HG03558 (cell line): ENCODE measurements at regions not wholly inside any gene's neighbourhood (a gene's known extent, or its start where the extent isn't known, plus 50 kb on each side); places are given as distances from the start of the nearest gene placed in this dataset.

Experiments
- ATAC-seq: cut with Tn5 transposase; IDR thresholded peaks from one replicate; pipeline ENCODE4 v1.9.1; 2021; ENCODE audit warnings: moderate number of reproducible peaks; ENCODE audit not compliant: unreplicated experiment; ENCODE audit errors: extremely low read depth

GRCh38 chr11:88448131-88448670 lies 110.7 kb upstream of the CTSC start:
- ATAC-seq: no peak

- no peak for ATAC-seq
Measured at GRCh38 chr11:88447281-88447680, 109.7 kb upstream of the CTSC start.

GRCh38 chr11:88439356-88439755 lies 101.8 kb upstream of the CTSC start:
- ATAC-seq: no peak

GRCh38 chr11:88438721-88439120 lies 101.2 kb upstream of the CTSC start:
- no peak for ATAC-seq

GRCh38 chr11:88435415-88435814 lies 97.9 kb upstream of the CTSC start:
- peak; percentile 97 for ATAC-seq

- no peak for ATAC-seq
Measured at GRCh38 chr11:88434333-88434976, 96.9 kb upstream of the CTSC start.

- no peak for ATAC-seq
Measured at GRCh38 chr11:88433536-88434230, 96.1 kb upstream of the CTSC start.

- no peak for ATAC-seq
Measured at GRCh38 chr11:88431675-88432341, 94.3 kb upstream of the CTSC start.

GRCh38 chr11:88428959-88429358 lies 91.4 kb upstream of the CTSC start:
- no peak for ATAC-seq

- no peak for ATAC-seq
Measured at GRCh38 chr11:88427719-88428118, 90.2 kb upstream of the CTSC start.

- ATAC-seq: no peak
Measured at GRCh38 chr11:88424881-88425280, 87.3 kb upstream of the CTSC start.

- ATAC-seq: peak; percentile 62
Measured at GRCh38 chr11:88421530-88421929, 84.0 kb upstream of the CTSC start.

- no peak for ATAC-seq
Measured at GRCh38 chr11:88420165-88420791, 82.7 kb upstream of the CTSC start.

- no peak for ATAC-seq
Measured at GRCh38 chr11:88418508-88418907, 81.0 kb upstream of the CTSC start.

GRCh38 chr11:88415495-88415894 lies 78.0 kb upstream of the CTSC start:
- ATAC-seq: no peak

GRCh38 chr11:88414981-88415413 lies 77.5 kb upstream of the CTSC start:
- ATAC-seq: no peak

- ATAC-seq: no peak
Measured at GRCh38 chr11:88414385-88414861, 76.9 kb upstream of the CTSC start.

GRCh38 chr11:88411265-88411664 lies 73.7 kb upstream of the CTSC start:
- ATAC-seq: no peak

- ATAC-seq: no peak
Measured at GRCh38 chr11:88410656-88411055, 73.1 kb upstream of the CTSC start.

GRCh38 chr11:88410056-88410455 lies 72.5 kb upstream of the CTSC start:
- ATAC-seq: no peak

- no peak for ATAC-seq
Measured at GRCh38 chr11:88406876-88407275, 69.3 kb upstream of the CTSC start.
